Peyer's patch (tissue), 4 donors: ENCODE measurements at regions not wholly inside any gene's neighbourhood (a gene's known extent, or its start where the extent isn't known, plus 50 kb on each side); places are given as distances from the start of the nearest gene placed in this dataset.

ENCODE experiments used
- DNase-seq, 3 donors: peaks; one replicate each; pipeline ENCODE4 v3.0.0-alpha.2; 2017 to 2019
- H3K27ac ChIP-seq, 4 donors: fragments of 200-600 bp; sonication (generic); one replicate each; pipeline ENCODE4 v1.5.1; 2016 to 2019
- H3K27me3 ChIP-seq, 2 donors: fragments of 200-600 bp; sonication (generic); one replicate each; pipeline ENCODE4 v1.5.1; 2019
- H3K36me3 ChIP-seq, 3 donors: fragments of 200-600 bp; sonication (generic); one replicate each; pipeline ENCODE4 v1.5.1; 2016 to 2019
- H3K4me1 ChIP-seq, 4 donors: fragments of 200-600 bp; sonication (generic); one replicate each; pipeline ENCODE4 v1.5.1; 2016 to 2019
- H3K4me3 ChIP-seq, 4 donors: fragments of 200-600 bp; sonication (generic); 1 replicate in 3 of 4; 2 replicates in 1 of 4; pipeline ENCODE4 v1.5.1; 2016 to 2019; ENCODE audit warnings: mild to moderate bottlenecking in 1 of 4
- H3K9me3 ChIP-seq, 4 donors: fragments of 200-600 bp; sonication (generic); one replicate each; pipeline ENCODE4 v1.5.1; 2016 to 2019; ENCODE audit warnings: mild to moderate bottlenecking in 1 of 4
- POLR2A ChIP-seq, 2 donors: fragments of 450-650 bp; IDR thresholded peaks; one replicate each; pipeline ENCODE4 v1.5.1; 2017; ENCODE audit warnings: antibody characterized with exemption in 2 of 2, mild to moderate bottlenecking in 2 of 2, moderate library complexity in 2 of 2
- TF ChIP-seq, protein P1 (sequence below), 6 experiments: fragments of 450-650 bp in 4 of 6; fragments of 200-600 bp in 2 of 6; sonication (generic) in 1 of 6; IDR thresholded peaks; one replicate each; pipeline ENCODE4 v1.5.1; 2017 to 2019; ENCODE audit warnings: antibody characterized with exemption in 6 of 6, mild to moderate bottlenecking in 3 of 6, moderate library complexity in 1 of 6

DNA sequence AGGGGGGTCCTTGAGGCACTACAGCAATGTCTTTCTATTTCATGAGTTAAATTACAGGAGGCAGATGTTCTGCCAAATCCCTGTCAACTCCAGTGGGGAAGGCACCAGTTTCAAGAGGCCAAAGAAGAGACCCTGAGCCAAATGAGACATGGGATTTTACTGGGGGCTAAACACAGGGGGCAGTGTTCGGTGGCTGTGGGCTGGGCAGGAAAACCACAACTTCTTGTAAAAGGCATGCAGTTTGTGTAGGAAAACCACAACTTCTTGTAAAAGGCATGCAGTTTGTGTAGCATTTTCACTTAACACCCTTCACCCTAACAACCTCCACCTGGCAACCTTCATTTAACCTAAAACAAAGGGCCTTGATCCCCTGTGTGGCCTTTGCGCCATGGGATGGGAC lies 61.0 kb downstream of the POLR2M start:
- TF ChIP-seq POLR2A (IDR thresholded peaks at IDR 0.05): no peak
- TF ChIP-seq, protein P1, sequence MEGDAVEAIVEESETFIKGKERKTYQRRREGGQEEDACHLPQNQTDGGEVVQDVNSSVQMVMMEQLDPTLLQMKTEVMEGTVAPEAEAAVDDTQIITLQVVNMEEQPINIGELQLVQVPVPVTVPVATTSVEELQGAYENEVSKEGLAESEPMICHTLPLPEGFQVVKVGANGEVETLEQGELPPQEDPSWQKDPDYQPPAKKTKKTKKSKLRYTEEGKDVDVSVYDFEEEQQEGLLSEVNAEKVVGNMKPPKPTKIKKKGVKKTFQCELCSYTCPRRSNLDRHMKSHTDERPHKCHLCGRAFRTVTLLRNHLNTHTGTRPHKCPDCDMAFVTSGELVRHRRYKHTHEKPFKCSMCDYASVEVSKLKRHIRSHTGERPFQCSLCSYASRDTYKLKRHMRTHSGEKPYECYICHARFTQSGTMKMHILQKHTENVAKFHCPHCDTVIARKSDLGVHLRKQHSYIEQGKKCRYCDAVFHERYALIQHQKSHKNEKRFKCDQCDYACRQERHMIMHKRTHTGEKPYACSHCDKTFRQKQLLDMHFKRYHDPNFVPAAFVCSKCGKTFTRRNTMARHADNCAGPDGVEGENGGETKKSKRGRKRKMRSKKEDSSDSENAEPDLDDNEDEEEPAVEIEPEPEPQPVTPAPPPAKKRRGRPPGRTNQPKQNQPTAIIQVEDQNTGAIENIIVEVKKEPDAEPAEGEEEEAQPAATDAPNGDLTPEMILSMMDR (IDR thresholded peaks at IDR 0.05): no peak
- no peaks in the 10 kb centered on the region for H3K36me3 ChIP-seq

DNA sequence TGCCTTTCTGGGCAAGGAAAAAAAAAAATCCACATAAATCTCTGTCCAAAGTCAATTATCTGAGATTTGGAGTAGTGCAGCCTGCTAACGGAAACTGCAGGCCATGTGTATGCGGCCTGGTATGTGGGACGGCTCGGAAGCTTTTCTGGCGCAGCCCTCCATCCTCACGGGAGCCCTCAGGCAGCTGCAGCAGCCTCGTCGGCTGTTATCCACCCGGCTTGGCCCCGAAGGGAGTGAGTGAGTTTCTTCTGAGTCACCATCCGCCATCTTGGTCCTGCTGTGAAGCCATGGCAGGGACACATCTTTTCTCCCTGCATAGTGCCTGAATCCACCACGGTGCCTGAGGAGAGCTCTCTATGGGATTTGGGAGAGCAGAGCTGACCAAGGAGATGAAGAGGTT lies 62.8 kb downstream of the POLR2M start:
- Histone ChIP-seq H3K4me3 (no peak overlapping the region), H3K4me1 (no peaks in the 10 kb centered on the region), H3K27ac (no peak overlapping the region), H3K27me3 (no peaks in the 10 kb centered on the region), H3K36me3 (no peaks in the 10 kb centered on the region), H3K9me3 (no peaks in the 10 kb centered on the region)
- TF ChIP-seq, protein P1 (IDR thresholded peaks at IDR 0.05): no peak
- TF ChIP-seq POLR2A (IDR thresholded peaks at IDR 0.05): no peak
- DNase-seq: no peak

More for the DNA sequence above, 61.0 kb downstream of the POLR2M start:
- H3K27ac ChIP-seq: no peak overlapping the region
- H3K4me1 ChIP-seq: no peaks in the 10 kb centered on the region
- no peaks in the 10 kb centered on the region for H3K27me3 ChIP-seq
- H3K9me3 ChIP-seq: no peaks in the 10 kb centered on the region
- H3K4me3 ChIP-seq: no peak overlapping the region
- no peak for DNase-seq

DNA sequence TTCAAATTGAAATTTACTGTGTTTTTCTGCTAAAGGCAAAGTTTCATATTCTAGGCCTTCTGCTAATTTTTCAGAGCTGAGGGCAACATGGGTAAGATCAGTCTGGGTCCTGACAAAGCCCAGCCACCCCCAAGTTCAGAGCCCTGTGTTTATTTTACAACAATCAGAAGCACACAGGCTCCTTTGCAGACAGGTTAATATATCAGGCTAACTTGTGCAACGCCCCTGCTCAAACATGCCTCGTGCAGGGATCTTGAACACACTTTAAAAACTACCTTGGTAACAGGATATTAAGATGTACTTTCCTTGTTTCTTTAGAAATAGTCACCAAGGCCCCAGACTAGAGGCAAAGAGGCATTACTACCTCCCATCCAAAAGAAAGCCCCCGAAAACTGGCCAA lies 64.0 kb downstream of the POLR2M start:
- TF ChIP-seq, protein P1 (IDR thresholded peaks at IDR 0.05): no peak
- no peak for TF ChIP-seq POLR2A (IDR thresholded peaks at IDR 0.05)
- Histone ChIP-seq H3K9me3 (no peaks in the 10 kb centered on the region), H3K4me3 (no peak overlapping the region), H3K36me3 (no peaks in the 10 kb centered on the region), H3K27me3 (no peaks in the 10 kb centered on the region), H3K4me1 (no peaks in the 10 kb centered on the region), H3K27ac (no peak overlapping the region)
- DNase-seq: no peak

DNA sequence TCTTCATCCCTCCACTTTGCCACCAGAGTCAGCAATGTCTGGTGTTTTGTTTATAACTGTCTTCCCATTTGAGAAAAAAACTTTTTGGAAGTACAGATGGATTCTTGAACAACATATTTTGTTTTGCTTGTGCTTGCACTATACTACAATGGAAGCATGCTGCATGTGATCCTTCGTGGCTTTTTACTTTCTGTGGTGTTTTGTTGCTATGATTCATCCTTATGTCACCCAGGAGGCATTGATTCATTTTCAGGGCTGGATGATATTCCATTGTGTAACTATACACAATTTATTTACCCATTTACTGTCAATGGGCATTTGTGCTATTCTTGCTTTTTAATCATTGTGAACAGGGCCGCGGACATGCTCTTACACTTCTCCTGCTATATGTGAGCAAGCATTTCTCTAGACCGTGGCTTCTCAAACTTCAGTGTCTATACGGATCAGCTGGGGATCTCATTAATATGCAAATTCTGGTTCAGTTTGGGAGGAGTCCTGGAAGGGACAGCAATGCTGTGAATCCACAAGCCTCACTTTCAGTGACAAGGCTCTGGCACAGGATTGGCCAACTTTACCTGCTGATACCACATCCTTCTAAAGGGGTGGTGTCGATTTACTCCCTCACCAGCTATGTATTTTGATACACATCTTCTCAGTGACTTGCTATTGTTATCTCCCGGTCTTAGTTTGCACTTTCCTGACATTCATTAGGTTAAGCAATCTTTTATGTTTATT lies 65.9 kb downstream of the POLR2M start:
- Histone ChIP-seq H3K36me3 (no peaks in the 10 kb centered on the region), H3K27ac (no peak overlapping the region), H3K4me3 (no peak overlapping the region), H3K27me3 (no peaks in the 10 kb centered on the region), H3K4me1 (no peaks in the 10 kb centered on the region), H3K9me3 (no peaks in the 10 kb centered on the region)
- no peak for TF ChIP-seq POLR2A (IDR thresholded peaks at IDR 0.05)
- TF ChIP-seq, protein P1 (IDR thresholded peaks at IDR 0.05): no peak
- no peak for DNase-seq

DNA sequence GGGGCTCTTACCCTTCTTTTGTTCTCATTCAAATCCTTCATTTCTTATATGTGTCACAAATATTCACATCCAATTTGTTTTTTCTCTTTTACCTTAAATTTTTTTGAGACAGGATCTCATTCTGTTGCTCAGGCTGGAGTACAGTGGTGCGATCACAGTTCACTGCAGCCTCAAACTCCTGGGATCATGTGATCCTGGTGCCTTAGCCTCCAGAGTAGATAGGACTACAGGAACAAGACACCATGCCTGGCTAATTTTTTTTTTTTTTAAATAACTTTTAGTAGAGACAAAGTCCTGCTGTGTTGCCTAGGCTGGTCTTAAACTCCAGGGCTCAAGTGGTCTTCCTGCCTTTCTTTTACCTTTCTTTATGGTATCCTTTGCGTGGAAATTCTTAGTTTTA lies 66.5 kb downstream of the POLR2M start:
- Histone ChIP-seq H3K27me3 (no peaks in the 10 kb centered on the region), H3K4me1 (no peaks in the 10 kb centered on the region), H3K36me3 (no peaks in the 10 kb centered on the region), H3K4me3 (no peak overlapping the region), H3K27ac (no peak overlapping the region), H3K9me3 (no peaks in the 10 kb centered on the region)
- no peak for DNase-seq
- TF ChIP-seq POLR2A (IDR thresholded peaks at IDR 0.05): no peak
- TF ChIP-seq, protein P1 (IDR thresholded peaks at IDR 0.05): no peak
